ENCODE measurements at regions not wholly inside any gene's neighbourhood (a gene's known extent, or its start where the extent isn't known, plus 50 kb on each side); places are given as distances from the start of the nearest gene placed in this dataset.
"Not testable (repeated sequence)": the region's sequence is repeated elsewhere in the genome, so short reads cannot be mapped to it uniquely, and the experiment has no call there.

DNA sequence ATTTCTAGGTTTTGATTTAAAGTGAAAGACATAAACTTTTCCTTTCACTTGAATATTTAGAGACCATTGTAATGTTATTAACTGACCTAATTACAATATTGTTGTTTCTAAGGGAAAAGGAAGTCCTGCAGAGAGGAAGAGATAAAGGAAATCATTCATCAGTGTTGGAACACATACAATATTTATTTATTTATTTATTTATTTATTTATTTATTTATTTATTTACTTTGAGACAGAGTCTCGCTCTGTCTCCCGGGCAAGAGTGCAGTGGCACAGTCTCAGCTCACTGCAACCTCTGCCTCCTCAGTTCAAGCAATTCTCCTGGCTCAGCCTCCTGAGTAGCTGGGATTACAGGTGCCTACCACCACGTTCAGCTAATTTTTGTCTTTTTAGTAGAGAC, 668.6 kb upstream of the NEGR1 start:
- H2AK5ac ChIP-seq (ENCODE audit: low read length): not testable (repeated sequence)
- no CpG with 5 or more reads among the region's 3 CpGs for WGBS (ENCODE audit: extremely low coverage, insufficient coverage, low lambda C conversion rate)

DNA sequence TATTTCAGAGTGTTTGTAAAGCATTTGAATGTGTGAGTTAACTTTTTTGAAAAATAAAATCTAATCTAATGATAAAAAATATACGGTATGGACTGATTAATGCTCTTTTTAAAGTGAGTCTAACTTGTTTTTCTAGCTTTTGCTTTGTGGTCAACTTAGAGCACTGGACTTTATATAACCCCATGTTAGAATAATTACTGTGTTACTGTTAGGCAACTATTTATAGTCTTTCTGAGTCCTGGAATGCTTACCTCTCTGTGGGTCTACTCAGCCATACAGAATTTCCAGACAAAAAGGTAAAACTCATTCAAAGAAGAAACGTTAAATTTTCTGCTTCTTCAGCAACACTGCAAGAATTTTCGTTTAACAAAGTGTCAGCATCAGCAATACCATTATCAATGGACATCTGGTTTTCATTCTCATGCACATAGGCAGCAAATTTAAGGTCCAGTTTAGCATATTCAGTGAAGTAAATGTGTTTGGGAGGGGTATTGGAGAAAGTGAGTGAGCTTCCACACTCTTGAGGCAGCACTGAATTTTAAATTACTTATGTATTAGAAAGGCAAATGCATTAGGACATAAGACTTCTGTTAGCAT, 664.7 kb upstream of the NEGR1 start:
- no peak overlapping the region for H3K23ac ChIP-seq (ENCODE audit: low read length)

More for the DNA sequence above, 668.6 kb upstream of the NEGR1 start:
- not testable (repeated sequence) for H3K4ac ChIP-seq (ENCODE audit: low read depth, low read length); H3K56ac ChIP-seq (ENCODE audit: low read length); H3K79me1 ChIP-seq (ENCODE audit: low read length); H3K18ac ChIP-seq (ENCODE audit: low read length); H3K27me3 ChIP-seq (ENCODE audit: insufficient read depth, low read length, poor library complexity); H2BK120ac ChIP-seq (ENCODE audit: low read depth, low read length); H3K9ac ChIP-seq (ENCODE audit: low read length); H3K27ac ChIP-seq (ENCODE audit: low read depth, low read length); DNase-seq; H3K36me3 ChIP-seq (ENCODE audit: control insufficient read depth, insufficient read depth, low read length); H2BK5ac ChIP-seq (ENCODE audit: low read length); H3K79me2 ChIP-seq (ENCODE audit: control insufficient read depth, insufficient read depth, low read length); H4K8ac ChIP-seq (ENCODE audit: low read depth, low read length); H4K5ac ChIP-seq (ENCODE audit: low read length); H2BK15ac ChIP-seq (replicated peaks; ENCODE audit: low read depth); H3K4me3 ChIP-seq (ENCODE audit: low read length); H3K4me2 ChIP-seq (ENCODE audit: low read length); H3K23ac ChIP-seq (ENCODE audit: low read length); H3K4me1 ChIP-seq (ENCODE audit: control insufficient read depth, low read depth, low read length)

GRCh38 chr1:72942008-72942407, 659.7 kb upstream of the NEGR1 start:
- Histone ChIP-seq H3K27me3 (ENCODE audit: insufficient read depth, low read length, poor library complexity) (no peaks in the 10 kb centered on the region), H3K4ac (ENCODE audit: low read depth, low read length) (no peak overlapping the region), H3K9ac (ENCODE audit: low read length) (no peak overlapping the region), H3K56ac (ENCODE audit: low read length) (no peak overlapping the region), H2AK5ac (ENCODE audit: low read length) (no peak overlapping the region), H3K23ac (ENCODE audit: low read length) (no peak overlapping the region), H2BK5ac (ENCODE audit: low read length) (no peak overlapping the region), H2BK15ac (replicated peaks; ENCODE audit: low read depth) (no peak overlapping the region), H3K27ac (ENCODE audit: low read depth, low read length) (no peak overlapping the region), H3K79me1 (ENCODE audit: low read length) (no peaks in the 10 kb centered on the region), H3K18ac (ENCODE audit: low read length) (no peak overlapping the region), H4K5ac (ENCODE audit: low read length) (no peak overlapping the region), H3K4me2 (ENCODE audit: low read length) (no peak overlapping the region), H3K79me2 (ENCODE audit: control insufficient read depth, insufficient read depth, low read length) (no peaks in the 10 kb centered on the region), H3K4me1 (ENCODE audit: control insufficient read depth, low read depth, low read length) (no peaks in the 10 kb centered on the region), H3K4me3 (ENCODE audit: low read length) (no peak overlapping the region), H4K8ac (ENCODE audit: low read depth, low read length) (no peak overlapping the region), H2BK120ac (ENCODE audit: low read depth, low read length) (no peak overlapping the region), H3K36me3 (ENCODE audit: control insufficient read depth, insufficient read depth, low read length) (no peaks in the 10 kb centered on the region)
- no peak for DNase-seq
- WGBS (ENCODE audit: extremely low coverage, insufficient coverage, low lambda C conversion rate): no CpG with 5 or more reads among the region's 2 CpGs

More for the DNA sequence above, 664.7 kb upstream of the NEGR1 start:
- H3K9ac ChIP-seq (ENCODE audit: low read length): no peak overlapping the region
- H2BK15ac ChIP-seq (replicated peaks; ENCODE audit: low read depth): no peak overlapping the region
- H3K27me3 ChIP-seq (ENCODE audit: insufficient read depth, low read length, poor library complexity): no peaks in the 10 kb centered on the region
- no peaks in the 10 kb centered on the region for H3K79me1 ChIP-seq (ENCODE audit: low read length)
- H3K79me2 ChIP-seq (ENCODE audit: control insufficient read depth, insufficient read depth, low read length): no peaks in the 10 kb centered on the region
- H3K4ac ChIP-seq (ENCODE audit: low read depth, low read length): no peak overlapping the region
- no peak for DNase-seq
- no peak overlapping the region for H4K5ac ChIP-seq (ENCODE audit: low read length)
- H2BK120ac ChIP-seq (ENCODE audit: low read depth, low read length): no peak overlapping the region
- H3K36me3 ChIP-seq (ENCODE audit: control insufficient read depth, insufficient read depth, low read length): no peaks in the 10 kb centered on the region
- H2AK5ac ChIP-seq (ENCODE audit: low read length): no peak overlapping the region
- H3K18ac ChIP-seq (ENCODE audit: low read length): no peak overlapping the region
- no peaks in the 10 kb centered on the region for H3K4me1 ChIP-seq (ENCODE audit: control insufficient read depth, low read depth, low read length)
- no peak overlapping the region for H4K8ac ChIP-seq (ENCODE audit: low read depth, low read length)
- H3K27ac ChIP-seq (ENCODE audit: low read depth, low read length): no peak overlapping the region
- no peak overlapping the region for H3K4me3 ChIP-seq (ENCODE audit: low read length)
- no peak overlapping the region for H3K56ac ChIP-seq (ENCODE audit: low read length)
- no peak overlapping the region for H2BK5ac ChIP-seq (ENCODE audit: low read length)
- no peak overlapping the region for H3K4me2 ChIP-seq (ENCODE audit: low read length)
- no CpG with 5 or more reads among the region's 3 CpGs for WGBS (ENCODE audit: extremely low coverage, insufficient coverage, low lambda C conversion rate)

DNA sequence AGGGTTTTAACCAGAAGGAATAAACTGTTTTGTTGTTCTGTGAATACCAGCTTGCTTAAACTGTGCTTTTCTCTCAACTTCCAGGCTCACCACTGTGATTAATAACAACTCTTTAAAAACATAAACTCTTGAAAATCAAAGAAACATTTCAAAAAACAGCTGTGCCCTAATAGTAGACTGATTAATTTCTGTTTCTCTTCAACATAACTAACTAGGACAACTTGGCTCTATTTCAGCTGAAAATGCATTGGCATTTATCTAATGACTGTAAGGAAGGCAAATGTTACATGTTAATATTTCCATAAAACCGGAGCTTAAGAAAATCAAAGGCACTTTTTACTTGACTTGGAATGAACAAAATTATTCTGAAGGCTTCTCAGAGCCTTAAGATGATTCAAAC, 656.1 kb upstream of the NEGR1 start:
- Histone ChIP-seq H2BK15ac (replicated peaks; ENCODE audit: low read depth) (no peak overlapping the region), H3K4ac (ENCODE audit: low read depth, low read length) (no peak overlapping the region), H3K23ac (ENCODE audit: low read length) (no peak overlapping the region), H3K18ac (ENCODE audit: low read length) (no peak overlapping the region), H2AK5ac (ENCODE audit: low read length) (no peak overlapping the region), H3K27ac (ENCODE audit: low read depth, low read length) (no peak overlapping the region), H2BK120ac (ENCODE audit: low read depth, low read length) (no peak overlapping the region), H4K5ac (ENCODE audit: low read length) (no peak overlapping the region), H3K56ac (ENCODE audit: low read length) (no peak overlapping the region), H3K36me3 (ENCODE audit: control insufficient read depth, insufficient read depth, low read length) (no peaks in the 10 kb centered on the region), H2BK5ac (ENCODE audit: low read length) (no peak overlapping the region), H3K79me1 (ENCODE audit: low read length) (no peaks in the 10 kb centered on the region), H4K8ac (ENCODE audit: low read depth, low read length) (no peak overlapping the region), H3K4me2 (ENCODE audit: low read length) (no peak overlapping the region), H3K27me3 (ENCODE audit: insufficient read depth, low read length, poor library complexity) (no peaks in the 10 kb centered on the region), H3K4me3 (ENCODE audit: low read length) (no peak overlapping the region), H3K4me1 (ENCODE audit: control insufficient read depth, low read depth, low read length) (no peaks in the 10 kb centered on the region), H3K79me2 (ENCODE audit: control insufficient read depth, insufficient read depth, low read length) (no peaks in the 10 kb centered on the region), H3K9ac (ENCODE audit: low read length) (no peak overlapping the region)
- DNase-seq: no peak
- no CpG with 5 or more reads among the region's 1 CpG for WGBS (ENCODE audit: extremely low coverage, insufficient coverage, low lambda C conversion rate)

GRCh38 chr1:72937905-72938304, 655.6 kb upstream of the NEGR1 start:
- Histone ChIP-seq H3K56ac (ENCODE audit: low read length) (no peak overlapping the region), H4K5ac (ENCODE audit: low read length) (no peak overlapping the region), H3K79me2 (ENCODE audit: control insufficient read depth, insufficient read depth, low read length) (no peaks in the 10 kb centered on the region), H2BK5ac (ENCODE audit: low read length) (no peak overlapping the region), H3K18ac (ENCODE audit: low read length) (no peak overlapping the region), H2BK120ac (ENCODE audit: low read depth, low read length) (no peak overlapping the region), H3K36me3 (ENCODE audit: control insufficient read depth, insufficient read depth, low read length) (no peaks in the 10 kb centered on the region), H2AK5ac (ENCODE audit: low read length) (no peak overlapping the region), H3K4me1 (ENCODE audit: control insufficient read depth, low read depth, low read length) (no peaks in the 10 kb centered on the region), H3K27ac (ENCODE audit: low read depth, low read length) (no peak overlapping the region), H3K9ac (ENCODE audit: low read length) (no peak overlapping the region), H2BK15ac (replicated peaks; ENCODE audit: low read depth) (no peak overlapping the region), H3K79me1 (ENCODE audit: low read length) (no peaks in the 10 kb centered on the region), H3K27me3 (ENCODE audit: insufficient read depth, low read length, poor library complexity) (no peaks in the 10 kb centered on the region), H3K4ac (ENCODE audit: low read depth, low read length) (no peak overlapping the region), H3K4me2 (ENCODE audit: low read length) (no peak overlapping the region), H3K4me3 (ENCODE audit: low read length) (no peak overlapping the region), H3K23ac (ENCODE audit: low read length) (no peak overlapping the region), H4K8ac (ENCODE audit: low read depth, low read length) (no peak overlapping the region)
- DNase-seq: no peak
- WGBS (ENCODE audit: extremely low coverage, insufficient coverage, low lambda C conversion rate): no CpG with 5 or more reads among the region's 1 CpG

- H3K4me2 ChIP-seq (ENCODE audit: low read length): no peak overlapping the region
Observed at GRCh38 chr1:72936942-72937341, 654.6 kb upstream of the NEGR1 start.

More at GRCh38 chr1:72936942-72937341, 654.6 kb upstream of the NEGR1 start:
- Histone ChIP-seq H3K79me2 (ENCODE audit: control insufficient read depth, insufficient read depth, low read length) (no peaks in the 10 kb centered on the region), H3K79me1 (ENCODE audit: low read length) (no peaks in the 10 kb centered on the region), H4K5ac (ENCODE audit: low read length) (no peak overlapping the region), H2BK15ac (replicated peaks; ENCODE audit: low read depth) (no peak overlapping the region), H3K23ac (ENCODE audit: low read length) (no peak overlapping the region), H3K27ac (ENCODE audit: low read depth, low read length) (no peak overlapping the region), H3K4ac (ENCODE audit: low read depth, low read length) (no peak overlapping the region), H3K18ac (ENCODE audit: low read length) (no peak overlapping the region), H3K56ac (ENCODE audit: low read length) (no peak overlapping the region), H3K36me3 (ENCODE audit: control insufficient read depth, insufficient read depth, low read length) (no peaks in the 10 kb centered on the region), H4K8ac (ENCODE audit: low read depth, low read length) (no peak overlapping the region), H2BK5ac (ENCODE audit: low read length) (no peak overlapping the region), H2AK5ac (ENCODE audit: low read length) (no peak overlapping the region), H2BK120ac (ENCODE audit: low read depth, low read length) (no peak overlapping the region), H3K27me3 (ENCODE audit: insufficient read depth, low read length, poor library complexity) (no peaks in the 10 kb centered on the region), H3K4me1 (ENCODE audit: control insufficient read depth, low read depth, low read length) (no peaks in the 10 kb centered on the region), H3K9ac (ENCODE audit: low read length) (no peak overlapping the region), H3K4me3 (ENCODE audit: low read length) (no peak overlapping the region)
- WGBS (ENCODE audit: extremely low coverage, insufficient coverage, low lambda C conversion rate): no CpG with 5 or more reads among the region's 8 CpGs
- DNase-seq: no peak

All from mesendoderm (in vitro differentiated cells).